Mesothelial cell of epicardium (in vitro differentiated cells): ENCODE measurements at regions not wholly inside any gene's neighbourhood (a gene's known extent, or its start where the extent isn't known, plus 50 kb on each side); places are given as distances from the start of the nearest gene placed in this dataset.

ENCODE experiments used
- DNase-seq, 2 experiments: peaks; one replicate each; pipeline ENCODE4 v3.0.0; 2021; ENCODE audit warnings: low spot score in 2 of 2; ENCODE audit not compliant: unreplicated experiment in 2 of 2
- H3K27ac Mint-ChIP-seq: 2 replicates; pipeline ENCODE4 v1.8.0; 2021; ENCODE audit warnings: mixed read lengths
- H3K27me3 Mint-ChIP-seq: 2 replicates; pipeline ENCODE4 v1.8.0; 2021; ENCODE audit warnings: low read depth, mixed read lengths
- H3K36me3 Mint-ChIP-seq: 2 replicates; pipeline ENCODE4 v1.8.0; 2021; ENCODE audit warnings: mixed read lengths
- H3K4me1 Mint-ChIP-seq: 2 replicates; pipeline ENCODE4 v1.8.0; 2021; ENCODE audit warnings: mixed read lengths
- H3K4me3 Mint-ChIP-seq: 2 replicates; pipeline ENCODE4 v1.8.0; 2021; ENCODE audit warnings: mild to moderate bottlenecking, moderate library complexity, mixed read lengths
- H3K9me3 Mint-ChIP-seq: 2 replicates; pipeline ENCODE4 v1.8.0; 2021; ENCODE audit warnings: mixed read lengths
- CTCF ChIP-seq: fragments of 200-600 bp; sonication (generic); IDR thresholded peaks from one replicate; pipeline ENCODE4 v1.5.0; 2021; ENCODE audit warnings: antibody characterized with exemption; ENCODE audit not compliant: unreplicated experiment

DNA sequence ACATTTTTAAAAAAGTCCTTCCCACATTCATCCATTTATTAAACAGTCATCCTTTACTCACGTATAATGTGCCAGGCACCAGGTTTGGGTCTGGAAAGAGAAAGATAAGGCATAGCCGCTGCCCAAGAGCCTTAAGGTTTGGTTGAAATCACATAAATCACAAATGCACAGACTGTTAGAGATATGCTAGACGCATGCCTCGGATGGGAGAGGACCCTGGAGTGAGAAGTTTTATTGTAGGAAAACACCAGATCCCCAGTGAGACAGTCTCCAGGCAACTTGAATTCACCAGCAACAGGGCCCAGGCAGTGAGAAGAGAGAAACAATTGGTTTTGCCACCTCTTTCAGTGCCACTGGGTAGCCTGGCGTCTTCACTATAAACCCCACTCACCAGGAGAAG, 305.9 kb upstream of the AMIGO2 start:
- H3K27ac Mint-ChIP-seq, result peak overlapping the region; percentile 51
- no peak for DNase-seq

DNA sequence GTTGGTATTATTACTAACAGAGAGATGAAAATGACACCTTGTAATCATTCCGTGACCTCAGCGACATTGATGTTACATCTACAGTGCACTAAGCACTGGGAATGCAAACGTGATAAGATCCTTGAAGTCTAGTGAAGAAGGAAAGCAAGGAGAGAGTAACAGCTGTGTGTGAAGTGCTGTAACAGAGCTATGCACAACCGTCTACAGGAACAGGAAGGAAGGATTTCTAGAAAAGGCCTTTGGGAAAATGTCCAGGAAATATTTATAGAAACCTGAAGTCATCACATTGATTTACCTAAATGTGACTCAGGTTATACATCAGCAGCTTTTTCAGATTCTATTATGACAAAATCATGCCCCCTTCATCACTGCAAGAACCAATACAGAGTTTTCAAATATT, 304.2 kb upstream of the AMIGO2 start:
- Mint-ChIP-seq H3K9me3 (no peaks in the 10 kb centered on the region), H3K4me1 (peaks cover 39% of the 10 kb centered on the region), H3K36me3 (no peaks in the 10 kb centered on the region), H3K4me3 (no peak overlapping the region), H3K27ac (peak overlapping the region; percentile 57), H3K27me3 (peaks cover 9% of the 10 kb centered on the region)
- DNase-seq, result no peak
- no peak for TF ChIP-seq CTCF

More for the DNA sequence above, 305.9 kb upstream of the AMIGO2 start:
- no peaks in the 10 kb centered on the region for H3K9me3 Mint-ChIP-seq
- peaks cover 15% of the 10 kb centered on the region for H3K27me3 Mint-ChIP-seq
- peaks cover 30% of the 10 kb centered on the region for H3K4me1 Mint-ChIP-seq
- no peak overlapping the region for H3K4me3 Mint-ChIP-seq
- no peak for TF ChIP-seq CTCF
- no peaks in the 10 kb centered on the region for H3K36me3 Mint-ChIP-seq

DNA sequence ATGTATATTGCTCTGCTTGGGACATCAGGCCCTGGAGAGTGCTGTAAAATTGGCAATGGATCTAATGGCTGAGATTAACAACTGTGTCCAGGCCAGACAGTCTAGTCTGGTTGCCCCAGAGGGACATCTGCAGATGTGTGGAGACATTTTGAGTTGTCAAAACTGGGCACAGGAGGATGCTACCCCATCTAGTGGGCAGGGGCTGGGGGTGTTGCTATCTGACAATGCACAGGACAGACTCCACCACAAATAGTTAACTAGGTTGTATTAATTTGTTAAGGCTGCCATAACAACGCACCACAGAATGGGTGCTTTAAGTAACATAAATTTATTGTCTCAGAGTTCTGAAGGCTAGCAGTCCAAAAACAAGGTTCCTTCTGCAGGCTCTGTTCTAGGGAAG, 302.5 kb upstream of the AMIGO2 start:
- H3K4me1 Mint-ChIP-seq, result peaks cover 49% of the 10 kb centered on the region
- H3K36me3 Mint-ChIP-seq, result no peaks in the 10 kb centered on the region
- no peak for TF ChIP-seq CTCF
- H3K9me3 Mint-ChIP-seq, result no peaks in the 10 kb centered on the region
- H3K27me3 Mint-ChIP-seq, result no peaks in the 10 kb centered on the region
- DNase-seq, result no peak
- no peak overlapping the region for H3K4me3 Mint-ChIP-seq
- H3K27ac Mint-ChIP-seq, result no peak overlapping the region

DNA sequence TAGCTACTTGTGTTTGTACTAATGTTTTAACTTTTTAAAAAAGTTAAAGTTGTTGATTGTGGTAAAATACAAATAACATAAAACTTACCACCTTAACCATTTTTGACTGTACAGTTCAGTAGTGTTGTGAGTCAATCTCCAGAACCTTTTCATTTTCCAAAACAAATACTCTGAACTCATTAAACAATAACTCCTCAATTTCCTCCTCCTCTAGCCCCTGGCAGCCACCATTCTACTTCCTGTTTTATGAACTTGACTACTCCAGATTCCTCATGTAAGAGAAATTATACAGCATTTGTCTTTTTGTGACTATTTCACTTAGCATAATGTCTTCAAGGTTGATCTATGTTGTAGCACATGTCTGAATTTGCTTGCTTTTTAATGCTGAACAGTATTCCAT, 299.1 kb upstream of the AMIGO2 start:
- peaks cover 23% of the 10 kb centered on the region for H3K9me3 Mint-ChIP-seq
- H3K27me3 Mint-ChIP-seq, result no peaks in the 10 kb centered on the region
- no peaks in the 10 kb centered on the region for H3K36me3 Mint-ChIP-seq
- no peak for TF ChIP-seq CTCF
- no peak for DNase-seq
- H3K4me3 Mint-ChIP-seq, result no peak overlapping the region
- H3K27ac Mint-ChIP-seq, result no peak overlapping the region
- H3K4me1 Mint-ChIP-seq, result peaks cover 29% of the 10 kb centered on the region

DNA sequence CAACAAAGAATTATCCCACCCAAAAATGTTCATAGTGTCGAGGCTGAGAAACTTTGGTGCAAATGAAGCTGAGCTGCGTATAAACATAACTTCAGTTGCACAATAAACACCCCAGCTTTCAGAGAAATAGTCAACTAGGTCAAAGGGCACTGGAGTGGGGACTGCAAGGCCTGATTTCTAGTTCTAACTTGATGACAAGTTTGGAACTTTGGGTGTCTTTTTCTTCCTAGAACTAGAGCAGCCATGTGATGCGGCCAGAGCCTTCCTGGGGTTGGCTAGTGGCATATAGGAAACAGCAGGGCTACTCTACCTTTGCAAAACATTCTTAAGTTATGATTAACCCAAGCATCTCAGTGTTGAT, 298.4 kb upstream of the AMIGO2 start:
- Mint-ChIP-seq H3K36me3 (no peaks in the 10 kb centered on the region), H3K27ac (peak overlapping the region; percentile 60)

More for the DNA sequence above, 298.4 kb upstream of the AMIGO2 start:
- Mint-ChIP-seq H3K4me1 (peaks cover 24% of the 10 kb centered on the region), H3K9me3 (peaks cover 26% of the 10 kb centered on the region), H3K27me3 (no peaks in the 10 kb centered on the region), H3K4me3 (no peak overlapping the region)
- DNase-seq, result no peak
- no peak for TF ChIP-seq CTCF
